Spleen (tissue), 11 donors: ENCODE measurements at regions not wholly inside any gene's neighbourhood (a gene's known extent, or its start where the extent isn't known, plus 50 kb on each side); places are given as distances from the start of the nearest gene placed in this dataset.

ENCODE experiments used
- DNase-seq: peaks from one replicate; pipeline ENCODE4 v3.0.0-alpha.2; 2020
- H3K27ac ChIP-seq, 8 donors: fragments of 200-600 bp; sonication (generic) in 7 of 8; 1 replicate in 4 of 8; 2 replicates in 4 of 8; pipeline versions ENCODE4 v1.5.0 to v1.8.0; 2016 to 2021; ENCODE audit warnings: inconsistent platforms in 4 of 8, mild to moderate bottlenecking in 4 of 8, moderate library complexity in 1 of 8
- H3K27me3 ChIP-seq, 7 donors: fragments of 200-600 bp; sonication (generic) in 6 of 7; replicated peaks in 1 of 7; 1 replicate in 4 of 7; 2 replicates in 3 of 7; pipeline versions ENCODE4 v1.5.0 to v1.8.0; 2016 to 2021; ENCODE audit warnings: inconsistent platforms in 3 of 7, mild to moderate bottlenecking in 1 of 7
- H3K36me3 ChIP-seq, 6 donors: fragments of 200-600 bp; sonication (generic) in 5 of 6; 1 replicate in 4 of 6; 2 replicates in 2 of 6; pipeline versions ENCODE4 v1.5.0 to v1.8.0; 2016 to 2021; ENCODE audit warnings: inconsistent platforms in 2 of 6
- H3K4me1 ChIP-seq, 6 donors: fragments of 200-600 bp; sonication (generic) in 5 of 6; 1 replicate in 3 of 6; 2 replicates in 3 of 6; pipeline versions ENCODE4 v1.5.0 to v1.8.0; 2016 to 2021; ENCODE audit warnings: inconsistent platforms in 3 of 6
- H3K4me3 ChIP-seq, 8 donors: fragments of 200-600 bp; sonication (generic) in 7 of 8; 1 replicate in 4 of 8; 2 replicates in 4 of 8; pipeline versions ENCODE4 v1.5.0 to v1.8.0; 2016 to 2021; ENCODE audit warnings: inconsistent platforms in 4 of 8, mild to moderate bottlenecking in 4 of 8, moderate library complexity in 2 of 8
- H3K9me3 ChIP-seq, 8 donors: fragments of 200-600 bp; sonication (generic) in 7 of 8; 1 replicate in 4 of 8; 2 replicates in 4 of 8; pipeline versions ENCODE4 v1.5.0 to v1.8.0; 2016 to 2021; ENCODE audit warnings: inconsistent platforms in 4 of 8
- CTCF ChIP-seq, 11 experiments: fragments of 200-600 bp in 7 of 11; fragments of 450-650 bp in 4 of 11; sonication (generic) in 4 of 11; IDR thresholded peaks in 8 of 11; conservative IDR thresholded peaks in 3 of 11; 1 replicate in 7 of 11; 2 replicates in 4 of 11; pipeline versions ENCODE4 v1.4.0 to v1.8.0; 2016 to 2021; ENCODE audit warnings: antibody characterized with exemption in 11 of 11, inconsistent platforms in 4 of 11, mild to moderate bottlenecking in 1 of 11
- POLR2A ChIP-seq, 3 donors: fragments of 450-650 bp; IDR thresholded peaks; one replicate each; pipeline ENCODE4 v1.5.1; 2017; ENCODE audit warnings: antibody characterized with exemption in 3 of 3, mild to moderate bottlenecking in 1 of 3
- POLR2AphosphoS5 ChIP-seq, 3 donors: sonication (generic); formaldehyde crosslinking; IDR thresholded peaks; one replicate each; pipeline ENCODE4 v1.5.1; 2017; ENCODE audit warnings: antibody characterized with exemption in 3 of 3
- WGBS, 5 donors: extraction: QIAGEN DNeasy Blood & Tissue Kit in 3 of 5; methylation state at CpG; one replicate each; pipeline versions ENCODE4 v1.1.5 to v1.1.7; 2013 to 2018; 5-methylcytosine and 5-hydroxymethylcytosine counted together
- intact Hi-C: fragments of 100-400 bp; cut with DNase I; formaldehyde crosslinking; loops from one replicate; pipeline ENCODE4 v1.15.0; 2023; ENCODE audit warnings: low total_unique reads
- donor health status: healthy with polysubstance abuse.
- donor health status: DM: no; HTN: no; CAD: no; lungs with moderate emphysema.
- donor health status: DM: no; HTN: no; CAD: no.
- donor health status: Bipolar disorder and iron deficiency.
- donor health status: healthy.
- donor health status: DM: no; HTN: no; CAD: no.
- donor health status: DM: yes; HTN: yes; CAD: no.

DNA sequence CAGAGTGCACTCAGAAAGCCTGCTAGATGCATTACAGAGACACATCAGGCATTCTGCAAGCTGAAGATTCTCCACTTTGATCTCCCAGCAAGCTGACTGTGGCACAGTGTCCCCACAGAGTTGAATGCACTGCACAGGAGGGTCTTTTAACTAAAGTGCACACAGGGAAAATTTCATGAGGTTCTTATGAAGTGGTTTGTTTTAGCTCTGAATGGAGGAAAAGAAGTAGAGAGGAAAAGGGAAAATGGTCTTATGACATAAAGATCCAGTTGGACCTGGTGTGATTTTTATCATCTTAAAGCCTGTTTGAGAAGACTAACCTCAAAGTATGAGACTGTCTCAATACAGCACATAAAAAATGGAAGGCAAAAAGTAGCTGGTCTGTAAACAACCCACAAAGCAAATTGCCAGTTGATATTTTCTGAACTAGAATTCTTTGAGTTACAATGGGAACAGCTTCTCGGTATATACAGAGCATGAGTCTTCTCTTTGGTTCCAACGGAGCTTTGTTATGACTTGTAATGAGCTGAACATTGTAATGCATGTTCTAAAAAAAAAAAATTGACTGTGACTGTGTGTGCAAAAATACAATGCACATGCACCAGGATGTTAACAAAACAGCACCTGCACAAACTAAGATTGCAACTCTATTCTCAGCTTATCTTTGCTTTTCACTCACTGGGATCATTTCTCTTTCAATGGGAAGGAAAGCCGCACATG, 383.0 kb upstream of the ID4 start:
- 34 to 54% (median 38%) methylated on average over 3 of the region's 3 CpGs for WGBS, 5 donors

DNA sequence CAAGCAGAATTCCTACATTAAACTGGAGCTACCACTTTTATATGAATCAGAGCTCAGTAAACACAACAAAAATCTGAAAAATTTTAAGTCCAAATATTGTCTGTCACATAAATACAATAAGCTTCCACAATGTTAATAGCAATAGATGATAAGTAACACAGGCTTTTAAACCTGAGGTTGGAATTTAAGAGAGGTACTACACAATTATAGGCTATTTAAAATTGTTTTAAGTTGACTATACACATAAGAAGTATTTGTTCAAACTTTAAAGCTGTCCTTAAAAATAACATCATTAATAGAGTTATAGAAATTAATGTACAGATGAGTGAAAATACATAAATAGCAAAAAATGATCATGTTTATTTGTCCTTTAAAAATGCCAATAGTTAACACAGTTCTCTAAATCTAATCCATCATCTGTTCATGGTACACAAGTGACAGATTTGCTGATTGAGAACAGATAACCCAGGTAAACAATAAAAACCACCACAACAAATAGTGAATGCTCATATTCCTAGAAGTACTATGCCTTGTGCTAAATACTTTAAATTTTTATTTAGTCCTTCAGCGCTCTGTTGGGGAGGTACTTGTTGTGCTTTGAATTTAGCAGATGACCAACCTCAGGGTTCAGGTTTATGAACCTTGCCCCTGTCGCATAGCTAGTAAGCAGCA, 382.3 kb upstream of the ID4 start:
- Histone ChIP-seq H3K36me3 (no peaks in the 10 kb centered on the region), H3K27me3 (no peaks in the 10 kb centered on the region), H3K9me3 (no peaks in the 10 kb centered on the region), H3K27ac (no peak overlapping the region), H3K4me3 (no peak overlapping the region), H3K4me1 (peaks cover 0 to 2% (median 0%) of the 10 kb centered on the region in 6 donors)
- intact Hi-C loops, result no loop called here
- WGBS, 5 donors, result 82 to 95% (median 87%) methylated on average over 2 of the region's 2 CpGs
- TF ChIP-seq POLR2AphosphoS5 (IDR thresholded peaks at IDR 0.05) (no peak), POLR2A (IDR thresholded peaks at IDR 0.05) (no peak)
- DNase-seq, result no peak

More for the DNA sequence above, 383.0 kb upstream of the ID4 start:
- H3K4me1 ChIP-seq, result peaks cover 0 to 2% (median 0%) of the 10 kb centered on the region in 6 donors
- TF ChIP-seq POLR2A (IDR thresholded peaks at IDR 0.05), result no peak
- TF ChIP-seq POLR2AphosphoS5 (IDR thresholded peaks at IDR 0.05), result no peak
- no peak for TF ChIP-seq CTCF (IDR thresholded peaks at IDR 0.05 in 8 of 11, conservative IDR thresholded peaks at IDR 0.05 in 3 of 11)
- no peaks in the 10 kb centered on the region for H3K36me3 ChIP-seq
- H3K9me3 ChIP-seq, result no peaks in the 10 kb centered on the region
- no peak overlapping the region for H3K27ac ChIP-seq
- no peak for DNase-seq
- H3K27me3 ChIP-seq, result no peaks in the 10 kb centered on the region
- no peak overlapping the region for H3K4me3 ChIP-seq
- intact Hi-C loops, result no loop called here

- no peak overlapping the region for H3K27ac ChIP-seq
- DNase-seq, result no peak
- no peaks in the 10 kb centered on the region for H3K36me3 ChIP-seq
- intact Hi-C loops, result no loop called here
- no peak overlapping the region for H3K4me3 ChIP-seq
- H3K9me3 ChIP-seq, result no peaks in the 10 kb centered on the region
- 83 to 95% (median 87%) methylated on average over 2 of the region's 2 CpGs for WGBS, 5 donors
- no peaks in the 10 kb centered on the region for H3K4me1 ChIP-seq
- H3K27me3 ChIP-seq, result no peaks in the 10 kb centered on the region
- TF ChIP-seq POLR2AphosphoS5 (IDR thresholded peaks at IDR 0.05), result no peak
- TF ChIP-seq POLR2A (IDR thresholded peaks at IDR 0.05), result no peak
Observed at GRCh38 chr6:19463250-19463649, 373.9 kb upstream of the ID4 start.

- no peaks in the 10 kb centered on the region for H3K36me3 ChIP-seq
- 91 to 92% (median 91%) methylated on average over 5 of the region's 5 CpGs for WGBS, 5 donors
- no peaks in the 10 kb centered on the region for H3K27me3 ChIP-seq
- no peaks in the 10 kb centered on the region for H3K4me1 ChIP-seq
- H3K4me3 ChIP-seq, result no peak overlapping the region
- intact Hi-C loops, result no loop called here
- no peak for DNase-seq
- no peaks in the 10 kb centered on the region for H3K9me3 ChIP-seq
- TF ChIP-seq POLR2A (IDR thresholded peaks at IDR 0.05) (no peak), CTCF (IDR thresholded peaks at IDR 0.05 in 8 of 11, conservative IDR thresholded peaks at IDR 0.05 in 3 of 11) (no peak), POLR2AphosphoS5 (IDR thresholded peaks at IDR 0.05) (no peak)
- H3K27ac ChIP-seq, result no peak overlapping the region
Observed at GRCh38 chr6:19463925-19464324, 373.2 kb upstream of the ID4 start.

DNA sequence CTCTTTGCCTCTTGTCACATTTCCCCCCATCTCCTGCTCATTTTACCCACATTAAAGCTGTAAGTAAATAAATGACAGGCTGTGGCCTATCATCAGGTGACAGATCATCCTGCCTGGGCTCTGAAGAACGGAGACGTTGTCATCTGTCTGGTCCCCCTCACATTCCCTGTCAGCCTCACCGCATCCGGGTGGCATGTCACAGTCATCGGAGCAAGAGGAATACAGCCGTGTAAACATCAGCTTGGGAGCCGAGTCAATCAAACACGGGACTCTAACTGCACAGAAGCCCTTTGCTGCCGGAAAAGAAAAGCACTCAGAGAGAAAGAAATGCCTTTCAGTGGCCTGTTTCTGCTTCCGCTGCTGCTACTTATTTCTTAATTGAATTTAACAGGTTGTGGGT, 371.9 kb upstream of the ID4 start:
- TF ChIP-seq POLR2AphosphoS5 (IDR thresholded peaks at IDR 0.05) (no peak), POLR2A (IDR thresholded peaks at IDR 0.05) (no peak), CTCF (IDR thresholded peaks at IDR 0.05 in 8 of 11, conservative IDR thresholded peaks at IDR 0.05 in 3 of 11) (no peak)
- no peak overlapping the region for H3K27ac ChIP-seq
- DNase-seq, result no peak
- no peaks in the 10 kb centered on the region for H3K36me3 ChIP-seq
- no peaks in the 10 kb centered on the region for H3K9me3 ChIP-seq
- 47 to 59% (median 53%) methylated on average over 10 of the region's 10 CpGs for WGBS, 5 donors
- H3K27me3 ChIP-seq, result no peaks in the 10 kb centered on the region
- no peaks in the 10 kb centered on the region for H3K4me1 ChIP-seq
- intact Hi-C loops, result no loop called here
- H3K4me3 ChIP-seq, result no peak overlapping the region
